B cell (primary cell): ENCODE measurements at regions not wholly inside any gene's neighbourhood (a gene's known extent, or its start where the extent isn't known, plus 50 kb on each side); places are given as distances from the start of the nearest gene placed in this dataset.

ENCODE experiments used
- ATAC-seq: fragments of 200-7000 bp; cut with Tn5 transposase; one replicate; pipeline ENCODE4 v1.10.0; 2021; ENCODE audit warnings: low read depth, mild to moderate bottlenecking, moderate number of reproducible peaks, moderate library complexity
- CTCF ChIA-PET: fragments of 350-600 bp; sonication (Branson Sonifier 250); formaldehyde crosslinking; loops from one replicate; lab custom pipeline; 2021; ENCODE audit warnings: antibody characterized with exemption, inconsistent platforms; lab: Charles Lee
- POLR2A ChIA-PET: fragments of 350-600 bp; sonication (Branson Sonifier 250); formaldehyde crosslinking; loops from one replicate; lab custom pipeline; 2021; ENCODE audit warnings: antibody characterized with exemption; lab: Charles Lee
- DNase-seq: peaks from one replicate; pipeline ENCODE4 v3.0.0; 2013
- H2AFZ ChIP-seq: 2 replicates; pipeline ENCODE4 v1.6.1; 2012; ENCODE audit warnings: mild to moderate bottlenecking, low read depth, low read length; ENCODE audit not compliant: insufficient read depth, poor library complexity, severe bottlenecking
- H3K27ac ChIP-seq, 2 donors: 1 replicate in 1 of 2; 2 replicates in 1 of 2; pipeline ENCODE4 v1.5.1; 2012 to 2013; ENCODE audit warnings: low read length in 2 of 2, mild to moderate bottlenecking in 2 of 2, moderate library complexity in 1 of 2
- H3K27me3 ChIP-seq, 4 experiments: fragments of 200-600 bp in 1 of 4; sonication (generic) in 1 of 4; replicated peaks in 1 of 4; 1 replicate in 2 of 4; 2 replicates in 2 of 4; pipeline versions ENCODE4 v1.6.1 to v1.7.0; 2013 to 2016; ENCODE audit warnings: low read length in 3 of 4, mild to moderate bottlenecking in 2 of 4, mixed read lengths in 1 of 4, moderate library complexity in 1 of 4; ENCODE audit not compliant: insufficient read depth in 4 of 4, control insufficient read depth in 3 of 4; ENCODE audit errors: control extremely low read depth in 1 of 4
- H3K36me3 ChIP-seq, 2 experiments: replicated peaks in 1 of 2; 1 replicate in 1 of 2; 2 replicates in 1 of 2; pipeline versions ENCODE4 v1.6.1 to v1.7.1; 2013; ENCODE audit warnings: low read length in 1 of 2; ENCODE audit not compliant: insufficient read depth in 2 of 2, control insufficient read depth in 1 of 2; ENCODE audit errors: control extremely low read depth in 1 of 2, extremely low read depth in 1 of 2
- H3K4me1 ChIP-seq, 2 donors: fragments of 200-600 bp in 1 of 2; sonication (generic) in 1 of 2; 1 replicate in 1 of 2; 2 replicates in 1 of 2; pipeline versions ENCODE4 v1.5.1 to v1.6.1; 2013 to 2017; ENCODE audit warnings: low read length in 2 of 2; ENCODE audit not compliant: control insufficient read depth in 2 of 2, insufficient read depth in 2 of 2
- H3K4me2 ChIP-seq: replicated peaks from 2 replicates; pipeline ENCODE3; 2012; ENCODE audit warnings: mild to moderate bottlenecking, low read depth, low read length; ENCODE audit not compliant: poor library complexity, severe bottlenecking
- H3K4me3 ChIP-seq, 5 experiments: fragments of 200-600 bp in 1 of 5; sonication (generic) in 1 of 5; 1 replicate in 3 of 5; 2 replicates in 2 of 5; pipeline versions ENCODE4 v1.5.1 to v1.7.0; 2011 to 2016; ENCODE audit warnings: low read length in 4 of 5, mild to moderate bottlenecking in 4 of 5, low read depth in 2 of 5, control low read depth in 1 of 5, moderate library complexity in 1 of 5; ENCODE audit not compliant: insufficient read depth in 1 of 5; ENCODE audit errors: control extremely low read depth in 1 of 5, extremely low read depth in 1 of 5
- H3K79me2 ChIP-seq: fragments of 200-600 bp; sonication (generic); one replicate; pipeline ENCODE4 v1.6.0; 2016; ENCODE audit warnings: low read length; ENCODE audit not compliant: control insufficient read depth, insufficient read depth
- H3K9ac ChIP-seq: fragments of 200-600 bp; sonication (generic); 2 replicates; pipeline ENCODE4 v1.6.1; 2017; ENCODE audit warnings: mild to moderate bottlenecking, low read length, moderate library complexity
- H3K9me3 ChIP-seq, 3 donors: one replicate each; pipeline versions ENCODE4 v1.6.1 to v1.7.1; 2013; ENCODE audit warnings: low read length in 2 of 3; ENCODE audit not compliant: control insufficient read depth in 2 of 3, insufficient read depth in 1 of 3; ENCODE audit errors: control extremely low read depth in 1 of 3
- H4K20me1 ChIP-seq: 2 replicates; pipeline ENCODE4 v1.6.0; 2012; ENCODE audit warnings: mild to moderate bottlenecking, low read length; ENCODE audit not compliant: insufficient read depth, control insufficient read depth, poor library complexity, severe bottlenecking
- H3K27ac Mint-ChIP-seq: one replicate; pipeline ENCODE4 v1.8.0; 2021; ENCODE audit warnings: mixed read lengths
- H3K27me3 Mint-ChIP-seq: one replicate; pipeline ENCODE4 v1.8.0; 2021; ENCODE audit warnings: mixed read lengths
- H3K4me1 Mint-ChIP-seq: one replicate; pipeline ENCODE4 v1.8.0; 2021; ENCODE audit warnings: mixed read lengths
- H3K4me3 Mint-ChIP-seq: one replicate; pipeline ENCODE4 v1.8.0; 2021; ENCODE audit warnings: mixed read lengths
- H3K9me3 Mint-ChIP-seq: one replicate; pipeline ENCODE4 v1.8.0; 2022; ENCODE audit warnings: mixed read lengths; ENCODE audit not compliant: insufficient read depth
- EZH2 ChIP-seq: IDR thresholded peaks from 2 replicates; pipeline ENCODE4 v1.6.1; 2012; ENCODE audit warnings: borderline replicate concordance, low read depth, mild to moderate bottlenecking, moderate library complexity, low read length; ENCODE audit not compliant: insufficient read depth, poor library complexity, severe bottlenecking
- WGBS: methylation state at CpG from one replicate; pipeline ENCODE4 v1.1.5; 2013; ENCODE audit warnings: missing lambda C conversion rate; ENCODE audit not compliant: insufficient coverage; 5-methylcytosine and 5-hydroxymethylcytosine counted together
- intact Hi-C: fragments of 100-400 bp; cut with micrococcal nuclease; formaldehyde crosslinking; loops from one replicate; pipeline ENCODE4 v1.10.0; 2022
- TF ChIP-seq, protein P1 (sequence below): fragments of 200-600 bp; IDR thresholded peaks from one replicate; pipeline ENCODE4 v1.8.0; 2022; ENCODE audit warnings: antibody characterized with exemption, mild to moderate bottlenecking

DNA sequence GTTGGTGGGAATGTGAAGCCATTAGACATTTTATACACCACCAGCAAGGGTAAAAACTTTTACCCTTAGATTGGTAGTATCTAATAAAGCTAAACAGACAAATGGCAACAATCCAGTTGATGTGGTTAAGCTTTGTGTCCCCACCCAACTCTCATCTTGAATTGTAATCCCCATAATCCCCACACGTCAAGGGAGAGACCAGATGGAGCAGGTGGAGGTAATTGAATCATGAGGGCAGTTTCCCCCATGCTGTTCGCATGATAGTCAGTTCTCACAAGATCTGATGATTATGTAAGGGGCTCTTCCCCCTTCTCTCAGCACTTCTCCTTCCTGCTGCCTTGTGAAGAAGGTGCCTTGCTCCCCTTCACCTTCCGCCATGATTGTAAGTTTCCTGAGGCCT, 602.3 kb downstream of the NUF2 start:
- Mint-ChIP-seq H3K4me1 (no peaks in the 10 kb centered on the region), H3K9me3 (no peaks in the 10 kb centered on the region), H3K4me3 (no peak overlapping the region), H3K27me3 (no peaks in the 10 kb centered on the region), H3K27ac (no peak overlapping the region)
- no peaks in the 10 kb centered on the region for H3K4me1 ChIP-seq
- no peak overlapping the region for H3K4me3 ChIP-seq
- no peaks in the 10 kb centered on the region for H3K27me3 ChIP-seq
- no peak for TF ChIP-seq EZH2
- TF ChIP-seq, protein P1, sequence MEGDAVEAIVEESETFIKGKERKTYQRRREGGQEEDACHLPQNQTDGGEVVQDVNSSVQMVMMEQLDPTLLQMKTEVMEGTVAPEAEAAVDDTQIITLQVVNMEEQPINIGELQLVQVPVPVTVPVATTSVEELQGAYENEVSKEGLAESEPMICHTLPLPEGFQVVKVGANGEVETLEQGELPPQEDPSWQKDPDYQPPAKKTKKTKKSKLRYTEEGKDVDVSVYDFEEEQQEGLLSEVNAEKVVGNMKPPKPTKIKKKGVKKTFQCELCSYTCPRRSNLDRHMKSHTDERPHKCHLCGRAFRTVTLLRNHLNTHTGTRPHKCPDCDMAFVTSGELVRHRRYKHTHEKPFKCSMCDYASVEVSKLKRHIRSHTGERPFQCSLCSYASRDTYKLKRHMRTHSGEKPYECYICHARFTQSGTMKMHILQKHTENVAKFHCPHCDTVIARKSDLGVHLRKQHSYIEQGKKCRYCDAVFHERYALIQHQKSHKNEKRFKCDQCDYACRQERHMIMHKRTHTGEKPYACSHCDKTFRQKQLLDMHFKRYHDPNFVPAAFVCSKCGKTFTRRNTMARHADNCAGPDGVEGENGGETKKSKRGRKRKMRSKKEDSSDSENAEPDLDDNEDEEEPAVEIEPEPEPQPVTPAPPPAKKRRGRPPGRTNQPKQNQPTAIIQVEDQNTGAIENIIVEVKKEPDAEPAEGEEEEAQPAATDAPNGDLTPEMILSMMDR, result no peak
- DNase-seq (no peak), ATAC-seq (no peak)
- no peak overlapping the region for H3K27ac ChIP-seq
- H4K20me1 ChIP-seq, result no peaks in the 10 kb centered on the region
- no peaks in the 10 kb centered on the region for H3K9me3 ChIP-seq
- no peak overlapping the region for H3K9ac ChIP-seq
- no peak overlapping the region for H2AFZ ChIP-seq
- no peaks in the 10 kb centered on the region for H3K79me2 ChIP-seq
- H3K36me3 ChIP-seq, result no peaks in the 10 kb centered on the region
- intact Hi-C loops, result no loop called here
- ChIA-PET CTCF (no interaction called here), POLR2A (no interaction called here)
- no peak overlapping the region for H3K4me2 ChIP-seq
- no CpG with 5 or more reads among the region's 3 CpGs for WGBS

GRCh38 chr1:163927493-163927892, 605.7 kb downstream of the NUF2 start:
- Histone ChIP-seq H3K79me2 (no peaks in the 10 kb centered on the region), H3K9me3 (no peaks in the 10 kb centered on the region), H3K4me1 (no peaks in the 10 kb centered on the region), H3K27me3 (no peaks in the 10 kb centered on the region), H3K36me3 (no peaks in the 10 kb centered on the region), H3K27ac (no peak overlapping the region), H2AFZ (no peak overlapping the region), H3K9ac (no peak overlapping the region), H3K4me3 (no peak overlapping the region), H3K4me2 (no peak overlapping the region), H4K20me1 (no peaks in the 10 kb centered on the region)
- WGBS, result no CpG with 5 or more reads among the region's 1 CpG
- no peak for ATAC-seq
- H3K4me3 Mint-ChIP-seq, result no peak overlapping the region
- H3K27me3 Mint-ChIP-seq, result no peaks in the 10 kb centered on the region
- ChIA-PET CTCF (no interaction called here), POLR2A (no interaction called here)
- no peak overlapping the region for H3K27ac Mint-ChIP-seq
- DNase-seq, result no peak
- no peak for TF ChIP-seq EZH2
- TF ChIP-seq, protein P1, result no peak
- H3K9me3 Mint-ChIP-seq, result no peaks in the 10 kb centered on the region
- intact Hi-C loops, result no loop called here
- H3K4me1 Mint-ChIP-seq, result no peaks in the 10 kb centered on the region
